A549 (cell line): ENCODE measurements at regions not wholly inside any gene's neighbourhood (a gene's known extent, or its start where the extent isn't known, plus 50 kb on each side); places are given as distances from the start of the nearest gene placed in this dataset.

ENCODE experiments used
- EP300 ChIP-seq, 2 experiments: fragments of >200 bp; sonication (Bioruptor Twin); formaldehyde crosslinking; IDR thresholded peaks; 2 replicates in 1 of 2; 3 replicates in 1 of 2; pipeline ENCODE4 v1.6.1; 2016 to 2017
- ESRRA ChIP-seq: fragments of 150-350 bp; IDR thresholded peaks from 2 replicates; pipeline ENCODE4 v1.6.1; 2014; ENCODE audit warnings: mild to moderate bottlenecking, low read length, borderline replicate concordance
- FOSL2 ChIP-seq, 2 experiments: fragments of 450-650 bp in 1 of 2; fragments of >200 bp in 1 of 2; sonication (Bioruptor Twin) in 1 of 2; formaldehyde crosslinking; IDR thresholded peaks; 2 replicates each; pipeline versions ENCODE4 v1.5.0 to v1.6.1; 2016 to 2020; ENCODE audit warnings: mild to moderate bottlenecking in 1 of 2, moderate library complexity in 1 of 2
- HDAC2 ChIP-seq: fragments of 200-600 bp; sonication (generic); IDR thresholded peaks from 2 replicates; pipeline ENCODE4 v1.6.1; 2016
- MYC ChIP-seq: IDR thresholded peaks from 2 replicates; pipeline ENCODE4 v1.6.1; 2012; ENCODE audit warnings: mild to moderate bottlenecking, inconsistent platforms, low read length, improper control_type of control experiment, borderline replicate concordance
- NPAS2 ChIP-seq: fragments of 250-450 bp; sonication (Bioruptor Pico); IDR thresholded peaks from 2 replicates; pipeline ENCODE4 v1.8.0; 2022; ENCODE audit warnings: mild to moderate bottlenecking, moderate library complexity, borderline replicate concordance
- POLR2A ChIP-seq: IDR thresholded peaks from 2 replicates; pipeline ENCODE4 v1.6.1; 2012; ENCODE audit warnings: mild to moderate bottlenecking, low read length
- RAD21 ChIP-seq, 2 experiments: fragments of >200 bp in 1 of 2; sonication (Bioruptor Twin) in 1 of 2; formaldehyde crosslinking in 1 of 2; IDR thresholded peaks in 1 of 2; conservative IDR thresholded peaks in 1 of 2; 2 replicates in 1 of 2; 3 replicates in 1 of 2; pipeline ENCODE4 v1.6.1; 2012 to 2018; ENCODE audit warnings: inconsistent platforms in 1 of 2
- SMC3 ChIP-seq: fragments of >200 bp; sonication (Bioruptor Twin); formaldehyde crosslinking; IDR thresholded peaks from 3 replicates; pipeline ENCODE4 v1.6.1; 2018; ENCODE audit warnings: inconsistent platforms
- SREBF2 ChIP-seq: fragments of 450-650 bp; IDR thresholded peaks from 2 replicates; pipeline ENCODE4 v1.6.1; 2014; ENCODE audit warnings: mild to moderate bottlenecking, moderate library complexity
- TF ChIP-seq, protein P1 (sequence below): fragments of >200 bp; sonication (Bioruptor Twin); formaldehyde crosslinking; IDR thresholded peaks from 3 replicates; pipeline ENCODE4 v1.5.1; 2016
- TF ChIP-seq, protein P2 (sequence below): fragments of 200-600 bp; sonication (generic); IDR thresholded peaks from 2 replicates; pipeline ENCODE4 v1.6.1; 2016; ENCODE audit warnings: antibody characterized with exemption, mild to moderate bottlenecking, moderate library complexity
- TF ChIP-seq, protein P3 (sequence below): fragments of 250-450 bp; sonication (Bioruptor Pico); IDR thresholded peaks from 2 replicates; pipeline ENCODE4 v1.5.0; 2021; ENCODE audit warnings: mild to moderate bottlenecking, moderate library complexity, borderline replicate concordance

DNA sequence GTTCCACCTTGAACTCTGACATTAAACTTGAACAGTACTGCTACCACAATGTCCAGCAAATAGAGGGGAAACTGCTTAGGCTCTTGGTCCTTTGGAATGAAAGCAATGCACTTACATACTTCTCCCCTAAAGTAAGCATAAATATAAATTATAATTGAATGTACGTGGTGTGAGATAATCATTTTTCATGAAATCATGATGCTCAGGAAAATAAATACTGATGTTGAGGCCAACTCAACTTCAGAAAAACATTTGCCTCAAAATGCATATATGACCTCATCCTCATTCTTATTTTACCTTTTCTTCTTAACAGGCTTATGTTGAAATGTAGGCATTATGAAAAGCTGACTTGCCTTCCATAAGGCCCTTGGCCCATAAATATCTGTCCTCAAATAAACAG is 166.3 kb downstream of the KDR start:
- no peak for TF ChIP-seq SREBF2
- TF ChIP-seq, protein P1, sequence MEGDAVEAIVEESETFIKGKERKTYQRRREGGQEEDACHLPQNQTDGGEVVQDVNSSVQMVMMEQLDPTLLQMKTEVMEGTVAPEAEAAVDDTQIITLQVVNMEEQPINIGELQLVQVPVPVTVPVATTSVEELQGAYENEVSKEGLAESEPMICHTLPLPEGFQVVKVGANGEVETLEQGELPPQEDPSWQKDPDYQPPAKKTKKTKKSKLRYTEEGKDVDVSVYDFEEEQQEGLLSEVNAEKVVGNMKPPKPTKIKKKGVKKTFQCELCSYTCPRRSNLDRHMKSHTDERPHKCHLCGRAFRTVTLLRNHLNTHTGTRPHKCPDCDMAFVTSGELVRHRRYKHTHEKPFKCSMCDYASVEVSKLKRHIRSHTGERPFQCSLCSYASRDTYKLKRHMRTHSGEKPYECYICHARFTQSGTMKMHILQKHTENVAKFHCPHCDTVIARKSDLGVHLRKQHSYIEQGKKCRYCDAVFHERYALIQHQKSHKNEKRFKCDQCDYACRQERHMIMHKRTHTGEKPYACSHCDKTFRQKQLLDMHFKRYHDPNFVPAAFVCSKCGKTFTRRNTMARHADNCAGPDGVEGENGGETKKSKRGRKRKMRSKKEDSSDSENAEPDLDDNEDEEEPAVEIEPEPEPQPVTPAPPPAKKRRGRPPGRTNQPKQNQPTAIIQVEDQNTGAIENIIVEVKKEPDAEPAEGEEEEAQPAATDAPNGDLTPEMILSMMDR = no peak
- TF ChIP-seq, protein P2, sequence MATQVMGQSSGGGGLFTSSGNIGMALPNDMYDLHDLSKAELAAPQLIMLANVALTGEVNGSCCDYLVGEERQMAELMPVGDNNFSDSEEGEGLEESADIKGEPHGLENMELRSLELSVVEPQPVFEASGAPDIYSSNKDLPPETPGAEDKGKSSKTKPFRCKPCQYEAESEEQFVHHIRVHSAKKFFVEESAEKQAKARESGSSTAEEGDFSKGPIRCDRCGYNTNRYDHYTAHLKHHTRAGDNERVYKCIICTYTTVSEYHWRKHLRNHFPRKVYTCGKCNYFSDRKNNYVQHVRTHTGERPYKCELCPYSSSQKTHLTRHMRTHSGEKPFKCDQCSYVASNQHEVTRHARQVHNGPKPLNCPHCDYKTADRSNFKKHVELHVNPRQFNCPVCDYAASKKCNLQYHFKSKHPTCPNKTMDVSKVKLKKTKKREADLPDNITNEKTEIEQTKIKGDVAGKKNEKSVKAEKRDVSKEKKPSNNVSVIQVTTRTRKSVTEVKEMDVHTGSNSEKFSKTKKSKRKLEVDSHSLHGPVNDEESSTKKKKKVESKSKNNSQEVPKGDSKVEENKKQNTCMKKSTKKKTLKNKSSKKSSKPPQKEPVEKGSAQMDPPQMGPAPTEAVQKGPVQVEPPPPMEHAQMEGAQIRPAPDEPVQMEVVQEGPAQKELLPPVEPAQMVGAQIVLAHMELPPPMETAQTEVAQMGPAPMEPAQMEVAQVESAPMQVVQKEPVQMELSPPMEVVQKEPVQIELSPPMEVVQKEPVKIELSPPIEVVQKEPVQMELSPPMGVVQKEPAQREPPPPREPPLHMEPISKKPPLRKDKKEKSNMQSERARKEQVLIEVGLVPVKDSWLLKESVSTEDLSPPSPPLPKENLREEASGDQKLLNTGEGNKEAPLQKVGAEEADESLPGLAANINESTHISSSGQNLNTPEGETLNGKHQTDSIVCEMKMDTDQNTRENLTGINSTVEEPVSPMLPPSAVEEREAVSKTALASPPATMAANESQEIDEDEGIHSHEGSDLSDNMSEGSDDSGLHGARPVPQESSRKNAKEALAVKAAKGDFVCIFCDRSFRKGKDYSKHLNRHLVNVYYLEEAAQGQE = no peak
- no peak for TF ChIP-seq EP300 (IDR thresholded peaks at IDR 0.05)
- TF ChIP-seq ESRRA = no peak
- no peak for TF ChIP-seq HDAC2
- no peak for TF ChIP-seq FOSL2 (IDR thresholded peaks at IDR 0.05)
- no peak for TF ChIP-seq FOSL2 (CRISPR knock-in tag; IDR thresholded peaks at IDR 0.05)
- no peak for TF ChIP-seq MYC
- TF ChIP-seq NPAS2 (CRISPR knock-in tag) = no peak
- TF ChIP-seq POLR2A = no peak
- no peak for TF ChIP-seq SMC3
- TF ChIP-seq, protein P3, sequence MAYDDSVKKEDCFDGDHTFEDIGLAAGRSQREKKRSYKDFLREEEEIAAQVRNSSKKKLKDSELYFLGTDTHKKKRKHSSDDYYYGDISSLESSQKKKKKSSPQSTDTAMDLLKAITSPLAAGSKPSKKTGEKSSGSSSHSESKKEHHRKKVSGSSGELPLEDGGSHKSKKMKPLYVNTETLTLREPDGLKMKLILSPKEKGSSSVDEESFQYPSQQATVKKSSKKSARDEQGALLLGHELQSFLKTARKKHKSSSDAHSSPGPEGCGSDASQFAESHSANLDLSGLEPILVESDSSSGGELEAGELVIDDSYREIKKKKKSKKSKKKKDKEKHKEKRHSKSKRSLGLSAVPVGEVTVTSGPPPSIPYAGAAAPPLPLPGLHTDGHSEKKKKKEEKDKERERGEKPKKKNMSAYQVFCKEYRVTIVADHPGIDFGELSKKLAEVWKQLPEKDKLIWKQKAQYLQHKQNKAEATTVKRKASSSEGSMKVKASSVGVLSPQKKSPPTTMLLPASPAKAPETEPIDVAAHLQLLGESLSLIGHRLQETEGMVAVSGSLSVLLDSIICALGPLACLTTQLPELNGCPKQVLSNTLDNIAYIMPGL (CRISPR knock-in tag) = no peak
- no peak for TF ChIP-seq RAD21 (conservative IDR thresholded peaks at IDR 0.05 in 1 of 2, IDR thresholded peaks at IDR 0.05 in 1 of 2)
